ENCODE measurements at regions not wholly inside any gene's neighbourhood (a gene's known extent, or its start where the extent isn't known, plus 50 kb on each side); places are given as distances from the start of the nearest gene placed in this dataset.
A peak's percentile ranks its signal among the peaks of the same experiment; 100 is the strongest.

DNA sequence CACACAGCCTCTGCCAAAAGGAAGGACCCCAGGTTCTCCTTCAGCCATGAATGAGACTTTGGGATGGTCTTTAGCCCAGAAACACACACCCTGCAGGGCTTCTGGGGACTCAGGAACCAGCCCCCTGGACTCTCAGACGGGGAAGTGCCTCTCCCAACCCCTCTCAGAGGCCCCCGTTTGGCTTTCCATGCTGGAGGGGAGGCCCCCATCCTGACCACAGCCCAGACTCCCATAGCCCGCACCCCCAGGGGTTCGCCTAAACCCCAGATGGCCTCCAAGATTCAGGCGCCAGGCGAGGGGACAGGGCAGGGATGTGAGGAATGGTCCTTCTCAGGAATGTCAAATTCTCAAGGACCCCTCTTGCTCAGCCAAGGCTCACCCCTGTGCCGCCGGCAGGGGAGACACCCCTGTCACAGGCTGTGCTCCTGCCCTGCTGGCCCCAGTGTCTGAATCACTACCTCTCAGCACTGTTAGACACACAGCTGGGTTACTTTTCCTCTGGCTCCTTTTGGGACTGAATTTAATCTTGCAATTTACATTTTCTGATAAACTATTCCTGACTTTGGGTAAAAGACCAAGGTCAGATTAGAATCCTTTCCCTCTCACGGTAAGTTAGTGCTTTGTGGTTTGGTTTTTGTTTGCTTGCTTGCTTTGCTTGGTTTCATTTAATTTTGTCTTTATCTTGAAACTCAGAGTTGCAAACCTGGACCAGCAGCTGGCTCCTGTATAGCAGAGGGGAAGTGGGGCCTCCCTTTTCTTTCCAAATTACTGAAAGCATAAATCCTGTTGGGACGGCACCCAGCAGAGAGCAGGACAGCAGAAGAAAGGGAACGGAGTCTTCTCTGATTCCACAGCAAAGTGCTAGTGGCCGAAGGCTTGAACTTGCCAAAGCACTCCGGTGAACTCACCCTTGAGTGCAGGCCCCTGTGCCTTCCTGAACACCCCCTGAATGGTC, 198.9 kb upstream of the RAB6C start:
- TF ChIP-seq, protein P1, sequence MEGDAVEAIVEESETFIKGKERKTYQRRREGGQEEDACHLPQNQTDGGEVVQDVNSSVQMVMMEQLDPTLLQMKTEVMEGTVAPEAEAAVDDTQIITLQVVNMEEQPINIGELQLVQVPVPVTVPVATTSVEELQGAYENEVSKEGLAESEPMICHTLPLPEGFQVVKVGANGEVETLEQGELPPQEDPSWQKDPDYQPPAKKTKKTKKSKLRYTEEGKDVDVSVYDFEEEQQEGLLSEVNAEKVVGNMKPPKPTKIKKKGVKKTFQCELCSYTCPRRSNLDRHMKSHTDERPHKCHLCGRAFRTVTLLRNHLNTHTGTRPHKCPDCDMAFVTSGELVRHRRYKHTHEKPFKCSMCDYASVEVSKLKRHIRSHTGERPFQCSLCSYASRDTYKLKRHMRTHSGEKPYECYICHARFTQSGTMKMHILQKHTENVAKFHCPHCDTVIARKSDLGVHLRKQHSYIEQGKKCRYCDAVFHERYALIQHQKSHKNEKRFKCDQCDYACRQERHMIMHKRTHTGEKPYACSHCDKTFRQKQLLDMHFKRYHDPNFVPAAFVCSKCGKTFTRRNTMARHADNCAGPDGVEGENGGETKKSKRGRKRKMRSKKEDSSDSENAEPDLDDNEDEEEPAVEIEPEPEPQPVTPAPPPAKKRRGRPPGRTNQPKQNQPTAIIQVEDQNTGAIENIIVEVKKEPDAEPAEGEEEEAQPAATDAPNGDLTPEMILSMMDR (IDR thresholded peaks at IDR 0.05; ENCODE audit: poor library complexity, severe bottlenecking) = no peak
- Histone ChIP-seq H3K4me1 (ENCODE audit: insufficient read depth, poor library complexity, severe bottlenecking) (no peaks in the 10 kb centered on the region), H3K9me3 (ENCODE audit: severe bottlenecking) (no peaks in the 10 kb centered on the region), H3K4me3 (ENCODE audit: severe bottlenecking) (no peak overlapping the region), H3K27me3 (ENCODE audit: insufficient read depth, poor library complexity, severe bottlenecking) (no peaks in the 10 kb centered on the region), H3K36me3 (ENCODE audit: low read depth) (no peaks in the 10 kb centered on the region), H3K27ac (ENCODE audit: poor library complexity, severe bottlenecking) (no peak overlapping the region)
- DNase-seq (ENCODE audit: low spot score) = no peak
- ATAC-seq (ENCODE audit: low read depth) = no peak

DNA sequence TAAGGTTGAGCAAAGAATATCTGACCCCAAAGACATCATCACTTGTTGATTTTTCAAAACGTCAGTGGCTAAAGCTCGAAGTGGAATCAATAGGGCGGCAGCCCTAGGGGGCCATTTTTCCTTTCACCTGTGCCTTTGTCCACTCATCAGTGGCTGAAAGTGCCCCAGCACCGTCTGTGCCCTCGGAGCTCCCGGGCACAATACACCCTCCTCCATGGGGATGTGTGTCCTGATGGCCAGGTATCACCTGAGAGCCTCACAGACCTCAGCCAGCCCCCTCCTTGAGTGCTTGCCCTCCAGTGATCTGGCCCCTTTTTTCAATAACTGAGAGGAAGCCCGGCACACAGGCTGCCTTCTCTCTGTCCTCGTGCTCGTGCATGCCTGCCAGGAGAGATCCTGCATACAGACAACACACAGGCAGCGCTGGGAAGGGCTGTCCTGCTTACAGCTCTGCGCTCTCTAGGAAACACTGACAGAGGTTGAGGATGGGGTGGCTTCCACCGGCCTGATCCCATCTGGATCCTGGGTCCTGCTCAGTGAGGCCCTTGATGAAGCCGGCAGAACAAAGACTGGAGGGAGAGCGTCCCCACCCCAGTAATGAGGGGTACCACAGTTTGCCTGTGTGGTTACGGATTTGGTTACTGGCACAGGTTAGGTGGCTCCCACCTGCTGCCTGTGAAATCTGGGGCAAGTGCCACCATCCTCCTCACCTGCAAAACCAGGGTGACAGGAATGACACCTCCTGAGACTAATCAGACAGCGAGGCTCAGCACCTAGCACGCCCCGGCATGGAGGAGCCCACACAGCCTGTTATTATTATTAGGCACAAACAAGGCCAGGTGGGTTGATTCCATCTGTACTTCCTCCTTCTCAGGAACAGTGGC, 197.5 kb upstream of the RAB6C start:
- H3K36me3 ChIP-seq (ENCODE audit: low read depth) = no peaks in the 10 kb centered on the region
- ATAC-seq (ENCODE audit: low read depth) (0 out of 3 replicates have a peak, but pooled peaks have one; percentile 35), DNase-seq (ENCODE audit: low spot score) (no peak)
- H3K4me3 ChIP-seq (ENCODE audit: severe bottlenecking) = no peak overlapping the region
- TF ChIP-seq, protein P1 (IDR thresholded peaks at IDR 0.05; ENCODE audit: poor library complexity, severe bottlenecking) = no peak
- no peaks in the 10 kb centered on the region for H3K4me1 ChIP-seq (ENCODE audit: insufficient read depth, poor library complexity, severe bottlenecking)
- no peak overlapping the region for H3K27ac ChIP-seq (ENCODE audit: poor library complexity, severe bottlenecking)
- H3K9me3 ChIP-seq (ENCODE audit: severe bottlenecking) = no peaks in the 10 kb centered on the region
- no peaks in the 10 kb centered on the region for H3K27me3 ChIP-seq (ENCODE audit: insufficient read depth, poor library complexity, severe bottlenecking)

DNA sequence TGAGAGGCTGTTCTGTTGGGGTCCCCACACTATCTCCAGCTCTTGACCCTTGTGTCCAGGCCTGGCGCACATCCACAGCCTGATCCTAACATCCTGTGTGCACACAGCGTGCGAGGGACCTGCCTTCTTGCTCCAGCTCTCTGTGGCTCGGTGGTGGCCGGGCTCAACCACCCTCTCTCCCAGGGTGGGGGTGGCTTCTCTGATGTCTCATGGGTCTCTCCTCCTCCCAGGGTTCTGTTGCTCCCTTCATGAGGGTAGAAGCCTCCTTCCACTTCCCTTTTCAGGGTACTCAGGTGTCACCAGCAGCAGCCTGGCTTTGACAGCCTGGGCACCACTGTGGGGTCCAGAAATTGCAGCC, 196.9 kb upstream of the RAB6C start:
- H3K4me1 ChIP-seq (ENCODE audit: insufficient read depth, poor library complexity, severe bottlenecking) = no peaks in the 10 kb centered on the region
- no peak overlapping the region for H3K27ac ChIP-seq (ENCODE audit: poor library complexity, severe bottlenecking)
- TF ChIP-seq, protein P1 (IDR thresholded peaks at IDR 0.05; ENCODE audit: poor library complexity, severe bottlenecking) = no peak
- no peak overlapping the region for H3K4me3 ChIP-seq (ENCODE audit: severe bottlenecking)
- no peaks in the 10 kb centered on the region for H3K27me3 ChIP-seq (ENCODE audit: insufficient read depth, poor library complexity, severe bottlenecking)
- H3K9me3 ChIP-seq (ENCODE audit: severe bottlenecking) = no peaks in the 10 kb centered on the region
- ATAC-seq (ENCODE audit: low read depth) = no peak
- no peaks in the 10 kb centered on the region for H3K36me3 ChIP-seq (ENCODE audit: low read depth)
- DNase-seq (ENCODE audit: low spot score) = no peak

DNA sequence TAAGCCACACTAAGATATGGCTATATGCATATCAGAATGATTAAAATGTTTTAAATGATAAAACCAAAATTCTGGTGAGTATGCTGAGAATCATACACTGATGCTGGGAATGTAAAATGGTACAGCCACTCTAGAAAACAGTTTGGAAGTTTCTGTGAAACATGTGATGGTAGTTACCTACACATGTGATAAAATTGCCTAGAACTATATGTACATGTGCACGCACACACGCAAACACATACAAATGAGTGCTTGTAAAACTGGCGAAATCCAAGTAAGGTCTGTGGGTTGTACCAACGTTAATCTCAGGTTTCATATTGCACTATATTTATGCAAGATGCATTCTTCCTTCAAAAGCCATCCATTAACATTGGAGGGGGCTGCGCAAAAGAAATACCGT, 195.0 kb upstream of the RAB6C start:
- DNase-seq (ENCODE audit: low spot score) = no peak
- no peaks in the 10 kb centered on the region for H3K9me3 ChIP-seq (ENCODE audit: severe bottlenecking)
- H3K4me3 ChIP-seq (ENCODE audit: severe bottlenecking) = no peak overlapping the region
- TF ChIP-seq, protein P1 (IDR thresholded peaks at IDR 0.05; ENCODE audit: poor library complexity, severe bottlenecking) = no peak
- no peaks in the 10 kb centered on the region for H3K27me3 ChIP-seq (ENCODE audit: insufficient read depth, poor library complexity, severe bottlenecking)
- no peak for ATAC-seq (ENCODE audit: low read depth)
- no peaks in the 10 kb centered on the region for H3K4me1 ChIP-seq (ENCODE audit: insufficient read depth, poor library complexity, severe bottlenecking)
- H3K36me3 ChIP-seq (ENCODE audit: low read depth) = no peaks in the 10 kb centered on the region
- H3K27ac ChIP-seq (ENCODE audit: poor library complexity, severe bottlenecking) = no peak overlapping the region
